ENCODE measurements at regions not wholly inside any gene's neighbourhood (a gene's known extent, or its start where the extent isn't known, plus 50 kb on each side); places are given as distances from the start of the nearest gene placed in this dataset.

GRCh38 chr10:128995676-128996075, 471.4 kb upstream of the MGMT start:
- TF ChIP-seq CTCF (IDR thresholded peaks at IDR 0.05; ENCODE audit: borderline replicate concordance, extremely low read depth, low read length, poor library complexity, severe bottlenecking) (no peak), EZH2 (IDR thresholded peaks at IDR 0.05; ENCODE audit: borderline replicate concordance, low read depth, low read length, severe bottlenecking) (no peak)
